Tibial nerve (tissue), 4 donors: ENCODE measurements at regions not wholly inside any gene's neighbourhood (a gene's known extent, or its start where the extent isn't known, plus 50 kb on each side); places are given as distances from the start of the nearest gene placed in this dataset.

Source experiments
- EP300 ChIP-seq, 2 donors: sonication (generic); formaldehyde crosslinking; IDR thresholded peaks; one replicate each; pipeline ENCODE4 v1.6.1; 2017; ENCODE audit warnings: antibody characterized with exemption in 2 of 2, mild to moderate bottlenecking in 1 of 2
- POLR2A ChIP-seq, 2 donors: fragments of 450-650 bp; IDR thresholded peaks; one replicate each; pipeline ENCODE4 v1.6.1; 2017; ENCODE audit warnings: antibody characterized with exemption in 2 of 2, mild to moderate bottlenecking in 2 of 2, moderate library complexity in 2 of 2
- TF ChIP-seq, protein P1 (sequence below), 5 experiments: fragments of 200-600 bp in 3 of 5; fragments of 450-650 bp in 2 of 5; sonication (generic) in 3 of 5; IDR thresholded peaks; one replicate each; pipeline ENCODE4 v1.5.1; 2016 to 2019; ENCODE audit warnings: antibody characterized with exemption in 5 of 5, mild to moderate bottlenecking in 3 of 5, moderate library complexity in 2 of 5

DNA sequence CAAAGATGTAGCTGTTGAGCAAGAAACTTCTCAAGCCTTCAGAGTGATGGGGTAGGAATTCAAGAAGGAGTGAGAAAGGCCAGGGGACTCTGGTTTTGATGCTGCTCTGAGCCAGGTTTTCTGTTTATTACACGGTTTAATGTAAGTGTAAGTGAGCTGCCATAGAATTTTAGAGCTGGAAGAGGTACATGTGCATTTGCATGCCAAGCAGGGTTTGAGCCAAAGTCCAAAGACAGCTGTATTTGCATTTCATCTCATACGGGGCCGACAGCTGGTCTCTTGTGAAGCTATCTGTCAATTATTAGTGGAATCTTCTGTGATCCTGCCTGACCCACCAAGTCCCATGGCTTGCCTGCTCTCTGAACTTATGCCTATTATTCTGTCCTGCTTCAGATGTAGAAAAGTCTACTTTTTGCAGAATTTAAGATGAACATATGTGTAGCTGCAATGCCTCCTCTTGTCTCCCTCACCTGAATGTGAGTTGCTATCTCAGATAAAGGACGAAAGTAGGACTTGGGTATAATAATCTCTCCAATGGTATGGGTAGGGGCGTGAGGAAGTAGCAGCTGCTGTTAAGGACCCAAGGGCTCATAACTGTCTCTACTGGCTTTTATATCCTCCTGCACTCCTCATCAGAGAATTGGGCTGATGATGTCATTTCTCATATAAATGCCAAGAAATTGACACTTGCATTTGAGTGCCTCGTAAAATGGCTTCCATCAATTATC lies 160.0 kb downstream of the SQOR start:
- TF ChIP-seq, protein P1, sequence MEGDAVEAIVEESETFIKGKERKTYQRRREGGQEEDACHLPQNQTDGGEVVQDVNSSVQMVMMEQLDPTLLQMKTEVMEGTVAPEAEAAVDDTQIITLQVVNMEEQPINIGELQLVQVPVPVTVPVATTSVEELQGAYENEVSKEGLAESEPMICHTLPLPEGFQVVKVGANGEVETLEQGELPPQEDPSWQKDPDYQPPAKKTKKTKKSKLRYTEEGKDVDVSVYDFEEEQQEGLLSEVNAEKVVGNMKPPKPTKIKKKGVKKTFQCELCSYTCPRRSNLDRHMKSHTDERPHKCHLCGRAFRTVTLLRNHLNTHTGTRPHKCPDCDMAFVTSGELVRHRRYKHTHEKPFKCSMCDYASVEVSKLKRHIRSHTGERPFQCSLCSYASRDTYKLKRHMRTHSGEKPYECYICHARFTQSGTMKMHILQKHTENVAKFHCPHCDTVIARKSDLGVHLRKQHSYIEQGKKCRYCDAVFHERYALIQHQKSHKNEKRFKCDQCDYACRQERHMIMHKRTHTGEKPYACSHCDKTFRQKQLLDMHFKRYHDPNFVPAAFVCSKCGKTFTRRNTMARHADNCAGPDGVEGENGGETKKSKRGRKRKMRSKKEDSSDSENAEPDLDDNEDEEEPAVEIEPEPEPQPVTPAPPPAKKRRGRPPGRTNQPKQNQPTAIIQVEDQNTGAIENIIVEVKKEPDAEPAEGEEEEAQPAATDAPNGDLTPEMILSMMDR (IDR thresholded peaks at IDR 0.05) = no peak
- TF ChIP-seq POLR2A (IDR thresholded peaks at IDR 0.05) (no peak), EP300 (IDR thresholded peaks at IDR 0.05) (no peak)
